ENCODE measurements at regions not wholly inside any gene's neighbourhood (a gene's known extent, or its start where the extent isn't known, plus 50 kb on each side); places are given as distances from the start of the nearest gene placed in this dataset.
"Not testable (repeated sequence)": the region's sequence is repeated elsewhere in the genome, so short reads cannot be mapped to it uniquely, and the experiment has no call there.

DNA sequence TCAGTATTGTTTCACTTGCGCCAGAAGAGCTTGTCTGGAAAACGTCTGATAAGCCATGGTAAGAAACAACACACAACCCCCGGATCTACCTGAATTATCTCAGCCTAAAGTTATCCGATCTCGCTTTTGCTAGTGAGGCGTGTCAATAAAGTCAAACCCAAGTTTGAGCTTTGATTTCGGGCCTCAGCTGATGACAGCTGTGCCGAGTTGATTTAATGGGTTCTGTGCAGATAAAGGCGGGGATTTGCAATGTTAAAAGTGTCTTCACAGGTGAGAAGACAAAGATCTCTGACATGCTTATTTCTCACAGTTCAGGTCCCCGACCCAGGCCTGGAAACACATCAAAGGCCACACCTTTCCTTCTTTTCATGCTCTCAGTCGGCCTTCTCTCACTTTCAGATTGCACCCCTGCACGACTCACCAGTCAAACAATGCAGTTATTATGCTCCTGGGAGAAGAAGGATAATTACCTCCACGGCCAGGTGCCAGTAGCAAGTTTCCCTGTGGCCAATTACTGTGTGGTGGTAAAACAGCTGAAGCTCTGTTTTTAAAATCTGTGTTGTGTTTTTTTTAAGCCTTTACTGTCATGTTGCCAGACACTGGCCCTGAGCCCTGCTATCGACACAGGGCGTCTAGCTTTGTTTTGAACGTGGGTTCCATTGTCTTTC, 245.3 kb upstream of the RUNX1 start:
- DNase-seq = peak; percentile 28

DNA sequence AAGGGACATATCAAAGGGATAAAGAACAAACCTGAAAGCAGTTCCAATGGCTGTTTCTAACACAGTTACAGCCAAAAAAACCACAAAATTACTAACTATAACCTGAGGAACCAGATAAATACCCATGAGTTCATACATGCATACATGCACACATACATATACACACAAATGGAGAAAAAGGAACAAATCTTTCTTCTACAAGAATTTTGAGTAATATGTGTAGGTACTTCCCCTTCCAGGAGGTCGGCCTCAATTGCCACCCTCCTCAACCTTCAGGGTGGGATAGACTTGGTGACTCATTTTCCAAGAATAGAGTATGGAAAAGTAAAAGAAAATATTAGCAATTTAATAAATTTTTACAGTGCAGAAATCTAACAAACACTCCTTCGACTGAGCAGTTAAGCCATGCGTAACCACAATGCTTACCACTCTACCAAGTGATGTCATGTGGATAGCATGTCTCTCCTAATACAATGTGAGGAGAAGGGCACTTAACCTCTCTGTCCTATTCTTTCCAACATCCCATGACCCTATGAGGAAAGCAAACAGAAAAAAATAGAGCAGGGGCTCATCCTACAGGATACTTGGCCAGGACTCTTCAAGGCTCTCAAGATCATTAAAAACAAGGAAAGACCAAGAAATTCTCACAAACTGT, 243.0 kb upstream of the RUNX1 start:
- DNase-seq = no peak

DNA sequence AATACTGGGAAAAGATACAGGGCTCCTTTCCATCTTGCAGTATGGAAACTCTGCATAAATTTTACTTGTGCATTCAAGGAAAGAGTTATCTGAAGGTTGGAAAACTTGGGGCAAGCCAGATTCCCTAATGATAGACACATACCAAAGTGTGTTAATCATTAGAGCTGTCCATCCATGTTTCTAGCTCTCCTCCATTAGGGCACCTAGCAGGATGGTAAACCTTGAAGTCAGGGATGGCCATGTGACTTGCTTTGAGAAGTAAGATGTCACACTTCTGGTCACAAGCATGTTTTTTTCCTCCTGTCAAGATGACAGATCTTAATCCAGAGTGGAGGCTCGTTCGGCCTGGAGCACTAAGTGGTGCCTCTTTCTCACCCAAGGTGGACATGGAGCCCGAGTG, 241.9 kb upstream of the RUNX1 start:
- DNase-seq = no peak

GRCh38 chr21:35288238-35288637, 239.1 kb upstream of the RUNX1 start:
- DNase-seq = no peak

- no peak for DNase-seq
Measured at GRCh38 chr21:35284199-35284598, 235.1 kb upstream of the RUNX1 start.

DNA sequence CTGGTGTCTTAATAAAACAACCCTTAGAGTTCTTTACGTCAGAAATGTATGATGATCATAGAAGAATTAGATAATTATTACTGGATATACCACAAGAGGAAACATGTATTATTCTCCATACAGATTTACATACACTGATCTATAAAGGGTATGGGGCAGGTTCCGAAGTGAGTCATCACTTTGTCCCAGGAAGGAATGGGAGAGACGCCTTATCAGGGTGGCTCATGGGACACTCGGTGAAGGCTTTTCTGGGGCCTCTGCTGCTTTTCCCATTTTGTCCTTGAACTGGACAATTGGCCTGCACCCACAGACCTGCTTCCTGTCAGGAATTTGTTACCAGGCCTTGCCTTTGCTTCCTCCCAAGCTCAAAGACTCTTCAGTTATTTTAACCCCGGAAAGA, 233.8 kb upstream of the RUNX1 start:
- DNase-seq = no peak

DNA sequence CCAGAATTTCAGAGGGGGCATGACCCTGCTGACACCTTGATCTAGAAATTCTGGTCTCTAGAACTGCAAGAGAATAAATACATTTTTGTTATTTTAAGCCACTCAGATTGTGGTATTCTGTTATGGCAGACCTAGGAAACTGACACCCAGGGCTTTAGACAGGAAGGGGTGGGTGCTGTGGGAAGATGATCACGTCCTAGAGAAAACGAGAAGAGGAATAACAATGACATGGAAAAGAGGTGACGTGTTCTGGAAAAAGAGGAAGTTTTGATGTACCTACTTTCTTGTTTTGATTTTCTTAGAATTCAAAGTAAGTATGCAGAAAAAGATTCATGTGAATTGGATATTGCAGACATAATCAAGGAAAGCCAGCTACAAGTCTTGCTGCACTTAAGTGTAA, 232.9 kb upstream of the RUNX1 start:
- no peak for DNase-seq

DNA sequence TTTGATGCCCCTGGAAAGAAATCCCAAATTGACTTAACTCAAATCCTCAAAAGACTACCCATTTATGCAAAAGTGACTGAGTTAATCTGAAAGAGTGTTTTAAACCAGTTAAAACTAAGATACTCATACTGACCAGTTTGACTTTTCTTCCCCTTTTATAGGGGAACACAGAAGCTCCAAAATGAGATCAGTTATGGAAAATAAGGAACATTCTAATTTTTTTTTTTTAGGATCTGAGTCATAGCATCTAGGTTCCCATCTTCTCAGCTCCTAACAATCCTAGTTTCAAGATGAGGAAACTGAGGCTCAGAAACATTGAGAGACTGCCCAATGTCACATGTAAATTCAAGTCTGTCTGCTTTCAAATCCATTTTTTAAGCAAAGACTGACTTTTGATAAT, 231.1 kb upstream of the RUNX1 start:
- DNase-seq = no peak

DNA sequence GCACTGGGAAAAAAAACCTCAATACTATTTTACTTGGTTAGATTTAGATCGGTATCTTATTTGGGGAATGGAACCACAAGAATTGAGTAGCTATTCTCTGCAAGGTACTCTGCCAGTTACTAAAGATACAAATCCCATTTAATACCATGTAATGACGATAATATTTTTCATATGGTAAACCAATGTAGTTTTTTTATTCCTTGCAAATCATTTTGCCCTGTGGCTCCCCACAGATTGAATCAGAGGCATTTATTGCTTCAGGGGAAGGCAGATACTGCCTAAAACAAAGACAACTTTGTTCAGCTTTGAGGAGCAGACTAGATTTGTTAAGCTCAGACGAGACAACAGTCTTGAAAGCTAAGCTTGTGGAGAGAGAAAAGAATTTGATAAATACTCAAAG, 226.7 kb upstream of the RUNX1 start:
- no peak for DNase-seq

GRCh38 chr21:35274923-35275322, 225.8 kb upstream of the RUNX1 start:
- no peak for DNase-seq

DNA sequence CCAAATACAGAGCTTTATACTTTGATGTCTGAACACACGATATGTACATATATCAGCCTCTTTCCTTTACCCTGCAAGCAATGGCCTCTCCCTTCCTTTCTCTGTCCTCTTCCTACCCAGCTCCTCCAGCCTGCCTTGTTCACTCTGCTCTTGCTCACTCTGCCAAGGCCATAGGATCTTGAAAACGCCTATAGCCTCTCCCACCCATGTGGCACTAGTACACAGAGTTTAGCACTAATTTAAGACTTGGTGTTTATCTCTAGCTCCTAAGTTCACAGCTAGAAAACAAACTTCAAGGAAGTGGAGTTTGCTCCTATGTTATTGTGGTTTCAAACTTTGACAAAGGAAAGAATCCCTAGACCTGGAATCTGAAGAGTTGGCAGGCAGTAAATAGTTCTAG, 225.0 kb upstream of the RUNX1 start:
- no peak for DNase-seq

DNA sequence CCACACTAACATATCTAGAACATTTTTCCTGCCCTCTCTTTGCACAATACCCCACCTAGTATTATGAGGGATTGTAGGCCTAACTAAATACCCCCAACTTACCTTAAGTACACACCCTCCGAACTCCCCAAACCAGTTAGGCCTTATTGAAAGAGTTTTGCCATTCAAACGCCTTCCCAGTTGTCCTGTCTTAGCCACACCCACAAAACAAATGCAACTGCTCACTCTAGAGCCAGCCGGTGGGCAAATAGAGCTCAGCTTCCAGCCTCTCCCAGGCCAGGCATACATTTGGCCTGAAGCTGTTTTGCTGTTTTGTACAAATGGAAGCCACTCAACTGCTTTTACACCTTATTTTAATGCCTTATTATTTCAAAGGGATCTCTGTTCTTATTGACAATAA, 224.2 kb upstream of the RUNX1 start:
- peak; percentile 71 for DNase-seq

DNA sequence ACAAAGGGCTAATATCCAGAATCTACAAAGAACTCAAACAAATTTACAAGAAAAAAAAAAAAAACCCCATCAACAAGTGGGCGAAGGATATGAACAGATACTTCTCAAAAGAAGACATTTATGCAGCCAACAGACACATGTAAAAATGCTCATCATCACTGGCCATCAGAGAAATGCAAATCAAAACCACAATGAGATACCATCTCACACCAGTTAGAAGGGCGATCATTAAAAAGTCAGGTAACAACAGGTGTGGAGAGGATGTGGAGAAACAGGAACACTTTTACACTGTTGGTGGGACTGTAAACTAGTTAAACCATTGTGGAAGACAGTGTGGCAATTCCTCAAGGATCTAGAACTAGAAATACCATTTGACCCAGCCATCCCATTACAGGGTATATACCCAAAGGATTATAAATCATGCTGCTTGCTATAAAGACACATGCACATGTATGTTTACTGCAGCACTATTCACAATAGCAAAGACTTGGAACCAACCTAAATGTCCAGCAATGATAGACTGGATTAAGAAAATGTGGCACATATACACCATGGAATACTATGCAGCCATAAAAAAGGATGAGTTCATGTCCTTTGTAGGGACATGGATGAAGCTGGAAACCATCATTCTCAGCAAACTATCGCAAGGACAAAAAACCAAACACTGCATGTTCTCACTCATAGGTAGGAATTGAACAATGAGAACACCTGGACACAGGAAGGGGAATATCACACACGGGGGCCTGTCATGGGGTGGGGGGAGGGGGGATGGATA, 222.4 kb upstream of the RUNX1 start:
- not testable (repeated sequence) for DNase-seq

- no peak for DNase-seq
Measured at GRCh38 chr21:35268817-35269216, 219.7 kb upstream of the RUNX1 start.

GRCh38 chr21:35268261-35268660, 219.2 kb upstream of the RUNX1 start:
- no peak for DNase-seq

DNA sequence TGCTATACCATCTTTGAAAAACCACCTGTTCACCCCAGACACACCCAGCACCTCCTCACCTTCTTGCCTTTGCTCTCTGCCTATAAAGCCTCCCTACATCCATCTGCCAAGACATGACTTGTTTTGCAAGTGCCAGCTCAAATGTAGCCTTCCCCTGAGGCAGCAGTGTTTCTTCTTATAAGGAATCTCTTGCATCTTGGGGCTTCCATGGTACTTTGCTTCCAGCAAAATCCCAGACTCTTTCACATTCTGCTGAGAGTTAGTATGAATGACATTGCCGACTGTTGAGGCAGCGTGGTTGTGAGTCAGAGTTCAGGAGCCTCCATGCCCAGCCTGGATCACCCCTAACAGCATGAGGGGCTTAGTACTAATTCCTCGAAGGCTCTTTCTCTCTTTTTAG, 217.4 kb upstream of the RUNX1 start:
- DNase-seq = no peak

DNA sequence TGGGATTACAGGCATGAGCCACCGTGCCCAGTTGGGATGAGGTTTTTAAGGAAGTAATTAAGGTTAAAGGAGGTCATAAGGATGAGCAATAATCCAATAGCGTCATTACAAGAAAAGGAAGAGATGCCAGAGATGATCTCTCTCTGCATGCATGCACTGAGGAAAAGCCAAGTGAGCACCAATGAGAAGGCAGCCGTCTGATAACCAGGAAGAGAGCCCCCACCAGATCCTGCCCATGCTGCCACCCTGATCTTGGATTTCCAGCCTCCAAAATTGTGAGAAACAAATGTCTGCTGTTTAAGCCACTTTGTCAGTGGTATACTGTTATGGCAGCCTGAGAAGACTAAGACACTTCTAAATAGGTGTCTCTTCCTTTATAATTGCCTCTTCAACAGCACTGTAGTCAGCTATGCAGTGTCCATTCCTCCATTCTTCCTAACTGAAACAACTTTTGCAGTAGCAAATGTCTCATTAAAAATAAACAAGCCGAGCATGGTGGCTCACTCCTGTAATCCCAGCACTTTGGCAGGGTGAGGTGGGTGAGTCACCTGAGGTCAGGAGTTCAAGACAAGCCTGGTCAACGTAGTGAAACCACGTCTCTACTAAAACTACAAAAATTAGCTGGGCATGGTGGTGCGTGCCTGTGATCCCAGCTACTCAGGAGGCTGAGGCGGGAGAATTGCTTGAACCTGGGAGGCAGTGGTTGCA, 216.2 kb upstream of the RUNX1 start:
- DNase-seq = no peak

DNA sequence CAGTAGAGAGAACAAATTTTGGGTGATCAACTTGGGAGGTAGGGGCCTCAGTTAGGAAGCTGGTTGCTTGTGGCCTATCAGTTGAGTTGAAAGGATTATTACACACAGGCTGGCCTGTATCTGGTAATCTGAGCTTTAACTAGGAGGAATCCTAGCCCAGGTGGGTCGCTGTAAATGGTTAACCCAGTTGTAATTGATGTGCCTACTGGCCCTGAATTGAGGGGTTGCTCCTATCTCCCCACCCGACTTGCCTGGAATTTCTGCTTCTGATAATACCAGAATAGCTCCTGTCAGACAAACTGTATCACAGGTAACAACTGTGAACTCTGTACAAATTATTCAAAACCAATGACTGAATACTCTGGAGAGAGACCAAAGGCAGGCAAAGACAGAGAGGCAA, 210.4 kb upstream of the RUNX1 start:
- DNase-seq = no peak

DNA sequence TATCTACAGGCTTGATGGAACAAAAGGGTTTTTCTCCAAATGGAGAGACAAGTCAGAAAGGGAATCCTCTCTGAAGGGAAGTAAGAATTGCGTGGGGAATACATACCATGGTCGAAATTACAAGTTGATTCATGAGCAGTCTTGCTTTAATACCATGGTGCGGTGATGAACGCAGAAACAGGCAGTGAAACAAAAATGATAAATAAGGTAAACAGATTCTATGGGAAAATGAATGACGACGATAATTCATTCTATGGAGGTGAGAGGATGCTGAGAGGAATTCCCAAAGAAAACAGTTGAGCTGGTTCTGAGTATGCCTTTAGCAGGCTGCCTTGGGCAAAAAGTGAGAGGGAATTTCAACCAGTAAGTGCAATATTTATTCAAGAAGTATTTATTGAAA, 209.4 kb upstream of the RUNX1 start:
- DNase-seq = no peak

DNA sequence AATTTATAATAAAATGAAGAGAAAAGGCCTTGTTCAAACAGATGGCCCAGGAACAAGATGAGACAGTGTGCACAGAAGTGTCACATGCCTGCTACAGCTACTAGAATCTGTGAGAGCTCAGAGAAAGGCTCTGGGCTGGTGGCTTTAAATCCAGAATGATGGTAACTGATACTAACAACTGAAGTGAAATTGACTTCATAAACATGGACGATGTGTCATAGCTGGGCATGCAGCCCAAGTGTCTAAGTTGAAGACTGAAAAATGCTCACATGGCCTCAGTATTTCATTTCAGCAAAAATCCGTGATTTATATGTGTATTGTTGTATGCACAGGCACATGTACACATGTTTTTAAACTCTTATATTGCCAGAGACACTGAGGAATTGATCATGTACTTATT, 208.3 kb upstream of the RUNX1 start:
- peak; percentile 97 for DNase-seq

DNA sequence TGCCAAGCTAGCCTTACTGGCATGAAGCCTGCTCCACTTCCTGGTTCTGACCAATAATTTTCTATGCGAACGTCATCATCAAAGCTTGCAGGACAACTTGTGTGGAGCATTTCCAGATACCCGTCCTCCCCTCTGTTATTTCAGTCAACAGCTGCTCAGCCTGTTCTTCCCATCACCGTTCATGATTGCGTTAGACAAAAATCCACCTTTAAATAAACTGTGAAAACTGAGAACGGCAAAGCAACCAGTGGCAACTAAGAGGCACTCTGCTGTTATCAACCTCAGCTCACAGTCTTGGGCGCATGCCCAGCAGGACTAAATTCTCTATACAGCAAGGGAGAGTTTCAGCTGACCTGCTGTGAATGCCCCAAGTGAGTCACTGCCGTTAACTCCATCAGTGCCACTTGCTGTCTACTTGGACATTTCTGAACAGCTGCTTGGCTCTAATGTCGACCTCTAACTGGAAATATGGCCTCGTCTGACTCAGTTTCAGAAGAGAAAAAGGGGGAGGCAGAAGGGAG, 207.4 kb upstream of the RUNX1 start:
- peak; percentile 99 for DNase-seq

DNA sequence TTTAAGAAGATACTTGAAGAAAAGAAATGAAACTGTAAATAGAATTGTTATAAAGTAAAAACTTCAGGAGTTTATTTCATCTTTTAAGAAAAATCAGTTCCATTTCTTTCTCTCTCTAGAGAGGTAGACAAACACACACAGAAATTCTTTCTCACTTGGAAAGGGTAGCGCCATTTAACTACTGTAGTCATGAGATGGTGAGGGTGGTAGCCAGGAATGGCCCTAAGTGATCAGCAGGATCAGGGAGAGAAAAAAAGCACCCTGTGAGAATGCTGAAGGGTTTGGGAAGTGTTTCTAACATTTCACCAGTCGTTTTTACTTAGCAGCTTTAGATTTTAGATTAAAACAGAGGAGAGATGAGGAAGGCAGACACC, 205.7 kb upstream of the RUNX1 start:
- DNase-seq = no peak
